ENCODE measurements at regions not wholly inside any gene's neighbourhood (a gene's known extent, or its start where the extent isn't known, plus 50 kb on each side); places are given as distances from the start of the nearest gene placed in this dataset.

GRCh38 chr15:101120473-101120872, 131.4 kb downstream of the CHSY1 start:
- H3K4me3 ChIP-seq (ENCODE audit: low read depth, low read length) = no peak overlapping the region
- no peak for DNase-seq (ENCODE audit: low read depth)
- no peak for TF ChIP-seq CTCF (conservative IDR thresholded peaks at IDR 0.05; ENCODE audit: low read depth, low read length)

Measured in epithelial cell of proximal tubule (primary cell).